Left ventricle myocardium superior (tissue), 1 donor: ENCODE measurements at regions not wholly inside any gene's neighbourhood (a gene's known extent, or its start where the extent isn't known, plus 50 kb on each side); places are given as distances from the start of the nearest gene placed in this dataset.
"Not testable (repeated sequence)": the region's sequence is repeated elsewhere in the genome, so short reads cannot be mapped to it uniquely, and the experiment has no call there.

Experiments
- ATAC-seq: fragments of 200-7000 bp; cut with Tn5 transposase; one replicate; pipeline ENCODE4 v1.9.1; 2020; ENCODE audit warnings: mild to moderate bottlenecking, moderate library complexity
- DNase-seq: peaks from one replicate; pipeline ENCODE4 v3.0.0-alpha.2; 2020
- intact Hi-C: fragments of 100-400 bp; cut with micrococcal nuclease; formaldehyde crosslinking; loops from one replicate; pipeline ENCODE4 v1.11.0; 2022
- donor health status: DM: no; HTN: yes; CAD: no; lungs with severe emphysema.

DNA sequence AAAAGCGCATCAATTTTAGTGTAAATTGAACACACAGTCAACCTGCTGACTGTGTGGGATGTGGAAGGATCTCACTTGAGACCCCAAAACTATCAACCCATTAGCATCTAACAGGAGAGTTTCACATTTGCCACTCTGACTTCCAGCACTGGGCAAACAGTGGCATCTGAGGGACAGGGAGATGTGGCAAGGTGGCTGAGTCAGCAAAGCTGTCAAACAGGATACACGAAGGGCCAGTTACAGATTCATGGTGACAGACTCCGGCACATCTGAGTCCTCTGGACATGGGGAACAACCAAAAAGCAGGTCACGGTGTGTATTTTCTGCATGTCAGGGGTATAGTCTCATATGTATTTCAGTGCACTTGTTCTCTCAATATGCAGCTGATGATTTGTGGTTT is 573.4 kb upstream of the PPP2R3A start:
- intact Hi-C loops = no loop called here
- DNase-seq (no peak), ATAC-seq (no peak)

DNA sequence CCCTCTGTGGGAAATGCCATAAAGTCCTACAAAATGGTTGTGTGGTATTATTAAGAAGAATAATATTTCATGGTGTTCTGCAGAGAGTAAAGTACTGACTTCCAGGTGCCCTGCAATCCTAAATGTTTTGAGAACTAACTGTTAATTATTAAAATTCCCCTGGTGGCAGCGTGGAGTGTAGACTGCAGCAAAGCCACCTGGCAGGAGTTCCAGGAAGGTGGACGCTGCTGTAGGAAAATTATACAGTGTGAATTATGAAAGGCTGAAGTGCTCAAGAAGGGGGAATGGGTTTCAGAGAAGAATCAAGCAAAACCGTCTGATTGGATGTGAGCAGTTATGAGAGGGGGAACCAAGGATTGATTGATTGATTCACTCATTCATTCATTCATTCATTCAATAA is 572.4 kb upstream of the PPP2R3A start:
- ATAC-seq = no peak
- intact Hi-C loops = no loop called here
- no peak for DNase-seq

DNA sequence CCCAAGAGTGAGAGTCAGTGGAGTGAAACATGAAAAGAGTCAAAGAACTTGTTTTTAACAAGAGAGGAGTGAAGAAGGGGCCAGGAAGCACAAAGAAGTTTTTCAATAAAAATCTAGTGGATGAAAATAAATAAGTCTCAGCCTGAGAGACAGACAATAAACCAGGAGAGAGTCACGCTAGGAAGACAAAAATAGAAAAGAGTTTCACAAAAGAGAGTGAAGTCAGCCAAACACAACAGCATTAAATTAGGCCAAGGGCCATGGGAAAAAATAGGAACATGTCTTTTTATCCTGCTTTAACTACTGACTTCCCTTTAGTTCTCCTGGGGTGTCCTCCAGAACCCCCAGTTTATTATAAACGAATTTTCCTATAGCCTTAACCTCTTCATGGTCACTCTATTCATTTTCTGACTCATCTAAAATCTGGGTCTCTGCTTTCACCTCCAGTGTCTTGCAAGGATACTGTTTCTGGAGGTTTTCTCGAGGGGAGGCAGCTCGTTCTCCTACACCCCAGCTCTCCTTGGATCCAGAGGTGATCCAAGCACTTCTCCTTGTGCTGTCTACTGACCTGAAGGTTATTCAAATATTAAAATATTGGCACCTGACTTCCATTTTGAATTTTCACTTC is 571.5 kb upstream of the PPP2R3A start:
- ATAC-seq (peak; percentile 41), DNase-seq (no peak)
- intact Hi-C loops = no loop called here

DNA sequence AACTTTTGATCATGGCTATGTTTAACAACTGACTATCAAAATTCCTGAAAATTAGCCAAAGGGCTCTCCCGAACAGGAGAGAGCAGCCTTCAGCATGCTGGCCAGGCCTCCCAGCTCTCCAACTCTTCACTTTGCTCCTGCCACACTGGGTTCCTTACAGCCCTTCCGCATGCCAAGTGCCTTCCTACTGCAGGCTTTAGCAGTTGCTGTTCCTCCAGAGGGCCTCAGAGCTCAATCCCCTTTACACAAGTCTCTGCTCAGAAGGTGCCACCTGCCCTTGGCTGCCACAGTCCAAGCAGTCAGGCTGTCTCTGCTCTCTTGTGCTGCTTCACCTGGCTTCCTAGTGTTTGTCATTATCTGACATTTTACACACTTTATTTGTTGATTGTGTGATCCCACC is 553.1 kb upstream of the PPP2R3A start:
- DNase-seq = no peak
- ATAC-seq = no peak
- intact Hi-C loops = no loop called here

DNA sequence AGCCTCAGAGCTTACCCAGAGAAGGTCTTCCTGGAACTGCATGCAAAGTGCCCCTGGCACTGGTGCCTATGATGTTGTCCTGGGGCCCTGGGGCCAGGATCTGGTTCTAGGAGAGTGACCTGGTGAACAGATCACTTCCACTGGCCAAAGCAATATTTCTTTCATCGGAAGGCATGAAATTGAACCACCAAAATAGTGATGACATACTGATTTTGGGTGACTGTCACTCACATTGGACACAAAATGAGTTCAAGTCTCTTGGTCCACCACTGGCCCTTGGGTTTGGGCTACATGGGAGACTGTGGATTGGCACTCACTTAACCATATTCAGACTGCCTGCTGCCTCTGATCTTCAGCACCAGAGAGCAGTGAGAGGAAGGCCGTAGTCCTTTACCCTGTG is 549.3 kb upstream of the PPP2R3A start:
- ATAC-seq (no peak), DNase-seq (no peak)
- intact Hi-C loops = no loop called here

DNA sequence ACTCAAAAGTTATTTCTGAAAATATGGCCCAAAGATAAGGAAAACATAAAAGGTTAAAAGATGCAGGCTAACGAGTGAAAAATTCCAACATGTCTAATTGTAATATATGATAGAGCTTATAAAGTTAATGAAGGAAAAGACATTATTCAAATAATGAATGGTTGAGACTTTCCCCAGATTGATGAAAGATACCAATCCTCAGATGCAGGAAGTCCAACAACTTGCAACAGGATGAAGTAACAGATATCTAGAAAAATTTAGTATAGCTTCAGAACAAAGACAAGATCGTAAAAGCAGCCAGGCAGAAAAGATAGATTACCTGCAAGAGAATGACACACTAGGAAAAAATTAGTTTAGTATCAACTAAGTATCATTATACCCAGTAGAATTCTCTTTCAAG is 546.4 kb upstream of the PPP2R3A start:
- intact Hi-C loops = no loop called here
- no peak for ATAC-seq
- no peak for DNase-seq

DNA sequence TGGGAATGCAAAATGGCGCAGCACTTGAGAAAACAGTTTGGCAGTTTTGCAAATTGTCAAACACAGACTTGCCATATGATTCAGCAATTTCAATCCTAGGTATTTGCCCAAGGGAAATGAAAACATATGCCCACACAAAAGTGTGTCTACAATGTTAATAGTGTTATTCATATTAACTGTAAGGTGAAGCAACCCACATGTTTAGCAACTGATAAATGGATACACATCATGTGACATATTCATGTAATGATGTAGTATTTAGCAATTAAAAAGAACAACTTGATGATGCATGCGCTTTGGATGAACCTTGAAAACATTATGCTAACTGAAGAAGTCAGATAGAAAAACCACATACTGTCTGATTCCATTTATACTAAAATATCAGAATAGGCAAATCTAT is 539.0 kb upstream of the PPP2R3A start:
- ATAC-seq (no peak), DNase-seq (no peak)
- intact Hi-C loops = no loop called here

DNA sequence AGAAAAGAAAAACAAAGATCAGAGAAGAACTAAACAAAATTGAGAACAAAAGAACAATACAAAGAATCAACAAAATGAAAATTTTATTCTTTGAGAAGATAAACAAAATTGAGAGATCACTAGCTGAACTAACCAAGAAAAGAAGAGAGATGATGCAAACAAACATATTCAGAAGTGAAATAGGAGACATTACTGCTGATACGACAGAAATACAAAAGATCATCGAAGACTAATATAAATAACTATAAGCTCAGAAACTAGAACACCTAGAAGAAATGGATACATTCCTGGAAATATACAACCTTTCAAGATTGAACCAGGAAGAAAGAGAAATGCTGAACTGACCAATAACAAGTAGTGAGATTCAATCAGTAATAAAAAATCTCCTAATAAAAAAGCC is 533.1 kb upstream of the PPP2R3A start:
- intact Hi-C loops = no loop called here
- DNase-seq (no peak), ATAC-seq (no peak)

DNA sequence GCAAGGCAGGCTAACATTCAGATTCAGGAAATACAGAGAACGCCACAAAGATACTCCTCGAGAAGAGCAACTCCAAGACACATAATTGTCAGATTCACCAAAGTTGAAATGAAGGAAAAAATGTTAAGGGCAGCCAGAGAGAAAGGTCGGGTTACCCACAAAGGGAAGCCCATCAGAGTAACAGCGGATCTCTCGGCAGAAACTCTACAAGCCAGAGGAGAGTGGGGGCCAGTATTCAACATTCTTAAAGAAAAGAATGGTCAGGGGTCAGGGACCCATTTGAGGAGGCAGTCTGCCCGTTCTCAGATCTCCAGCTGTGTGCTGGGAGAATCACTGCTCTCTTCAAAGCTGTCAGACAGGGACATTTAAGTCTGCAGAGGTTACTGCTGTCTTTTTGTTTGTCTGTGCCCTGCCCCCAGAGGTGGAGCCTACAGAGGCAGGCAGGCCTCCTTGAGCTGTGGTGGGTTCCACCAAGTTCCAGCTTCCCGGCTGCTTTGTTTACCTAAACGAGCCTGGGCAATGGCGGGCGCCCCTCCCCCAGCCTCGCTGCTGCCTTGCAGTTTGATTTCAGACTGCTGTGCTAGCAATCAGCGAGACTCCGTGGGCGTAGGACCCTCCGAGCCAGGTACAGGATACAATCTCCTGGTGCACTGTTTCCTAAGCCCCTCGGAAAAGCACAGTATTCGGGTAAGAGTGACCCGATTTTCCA is 526.5 kb upstream of the PPP2R3A start:
- DNase-seq, ATAC-seq, intact Hi-C loops: not testable (repeated sequence)

DNA sequence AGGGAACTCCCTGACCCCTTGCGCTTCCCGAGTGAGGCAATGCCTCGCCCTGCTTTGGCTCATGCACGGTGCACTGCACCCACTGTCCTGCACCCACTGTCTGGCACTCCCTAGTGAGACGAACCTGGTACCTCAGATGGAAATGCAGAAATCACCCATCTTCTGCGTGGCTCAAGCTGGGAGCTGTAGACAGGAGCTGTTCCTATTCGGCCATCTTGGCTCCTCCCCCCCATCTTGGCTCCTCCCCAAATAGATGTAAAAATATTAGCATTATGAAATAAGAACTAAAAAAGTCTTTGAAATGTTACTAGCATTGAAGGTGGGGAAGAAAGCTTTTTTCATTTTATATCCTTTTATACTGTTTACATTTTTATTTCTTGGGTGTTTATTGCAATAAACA is 525.9 kb upstream of the PPP2R3A start:
- DNase-seq, intact Hi-C loops, ATAC-seq: not testable (repeated sequence)

DNA sequence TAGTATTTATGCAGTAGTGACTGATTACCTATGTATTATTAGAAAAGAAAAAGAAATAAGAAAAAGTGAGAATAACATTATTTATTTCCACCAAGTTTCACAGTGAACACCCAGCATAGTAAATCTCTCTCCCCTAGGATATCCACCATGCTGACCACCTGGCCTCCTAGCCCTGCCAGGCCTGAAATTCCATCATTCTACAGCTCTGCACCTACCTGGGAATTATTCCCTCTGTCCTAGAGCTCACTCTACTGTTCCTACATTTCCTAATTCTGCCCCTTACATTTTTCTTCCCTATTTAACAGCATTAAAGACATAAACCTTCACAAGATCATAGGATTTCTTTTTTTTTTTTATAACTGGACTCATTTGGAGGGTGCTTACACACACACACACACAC is 525.3 kb upstream of the PPP2R3A start:
- ATAC-seq (no peak), DNase-seq (no peak)
- intact Hi-C loops = no loop called here

DNA sequence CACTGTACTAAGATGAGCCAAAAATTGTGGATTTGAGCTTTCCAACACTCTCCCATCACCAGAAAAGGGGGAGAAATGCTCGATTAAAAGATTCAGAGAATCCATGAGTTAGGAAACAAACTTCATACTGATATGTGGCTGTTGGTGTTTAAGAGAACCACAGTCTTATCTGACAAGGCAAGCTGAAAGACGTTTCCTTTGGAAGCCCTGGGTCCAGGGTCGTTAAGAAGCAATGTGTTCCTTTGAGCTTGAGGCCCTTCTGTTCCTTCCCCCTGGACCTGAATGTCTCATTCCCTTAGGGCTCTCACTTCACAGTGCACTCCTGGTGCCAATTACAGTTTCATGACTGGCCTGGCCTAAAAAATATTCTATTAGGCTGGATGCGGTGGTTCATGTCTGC is 524.8 kb upstream of the PPP2R3A start:
- intact Hi-C loops = no loop called here
- ATAC-seq (no peak), DNase-seq (no peak)

DNA sequence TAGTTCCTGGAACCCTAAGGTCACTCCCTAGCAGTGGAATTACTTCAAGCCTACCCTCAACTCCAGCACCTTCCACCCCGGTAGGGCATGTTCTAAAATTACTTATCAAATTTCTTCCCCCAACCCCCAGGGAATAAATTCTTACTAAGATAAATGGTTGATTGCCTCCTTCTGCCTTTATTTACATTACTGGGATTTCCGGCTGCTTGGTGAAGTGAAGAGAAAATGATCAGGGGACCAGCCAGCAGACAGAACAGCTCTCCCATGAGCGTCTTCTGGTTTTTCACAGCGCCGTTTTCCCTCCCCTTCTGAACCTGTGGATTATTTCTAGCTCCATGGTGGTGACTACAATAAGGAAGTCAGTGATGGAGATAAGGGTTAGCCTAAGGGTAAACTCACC is 521.5 kb upstream of the PPP2R3A start:
- ATAC-seq (no peak), DNase-seq (no peak)
- intact Hi-C loops = no loop called here

DNA sequence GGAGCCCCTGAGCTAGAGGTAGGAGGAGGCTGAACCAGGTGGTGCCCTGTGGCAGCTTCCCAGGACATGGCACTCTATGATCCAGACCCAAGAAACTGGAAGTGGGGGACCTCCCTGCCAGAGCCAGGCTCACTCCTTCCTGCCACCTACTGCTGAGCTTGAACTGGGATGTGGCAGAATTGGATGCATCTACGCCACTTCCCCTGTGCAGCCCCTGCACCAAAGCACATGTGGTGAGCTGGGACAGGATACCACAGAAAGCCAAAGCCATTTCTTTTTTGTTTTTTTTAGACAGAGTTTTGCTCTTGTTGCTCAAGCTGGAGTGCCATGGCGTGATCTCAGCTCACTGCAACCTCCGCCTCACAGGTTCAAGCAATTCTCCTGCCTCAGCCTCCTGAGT is 518.0 kb upstream of the PPP2R3A start:
- intact Hi-C loops = no loop called here
- DNase-seq (no peak), ATAC-seq (no peak)

DNA sequence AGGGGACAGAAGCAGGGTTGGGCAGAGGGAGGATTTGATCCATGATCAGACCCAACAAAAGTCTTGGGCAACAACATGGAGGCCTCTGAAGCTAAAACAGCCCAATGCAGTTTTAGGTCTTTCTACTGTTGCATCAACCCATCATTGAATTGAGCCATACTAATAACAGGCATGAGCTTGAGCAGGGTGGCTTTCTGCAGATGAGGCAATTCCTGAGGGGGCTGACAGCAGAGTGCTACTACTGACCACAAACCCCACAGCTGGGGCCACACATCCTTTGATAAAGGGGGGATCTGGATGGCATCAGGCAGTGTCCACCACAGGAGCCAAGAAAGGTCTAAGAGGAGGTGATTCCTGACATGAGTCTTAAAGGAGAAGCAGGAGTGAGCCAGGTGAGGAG is 517.0 kb upstream of the PPP2R3A start:
- DNase-seq (no peak), ATAC-seq (no peak)
- intact Hi-C loops = no loop called here

DNA sequence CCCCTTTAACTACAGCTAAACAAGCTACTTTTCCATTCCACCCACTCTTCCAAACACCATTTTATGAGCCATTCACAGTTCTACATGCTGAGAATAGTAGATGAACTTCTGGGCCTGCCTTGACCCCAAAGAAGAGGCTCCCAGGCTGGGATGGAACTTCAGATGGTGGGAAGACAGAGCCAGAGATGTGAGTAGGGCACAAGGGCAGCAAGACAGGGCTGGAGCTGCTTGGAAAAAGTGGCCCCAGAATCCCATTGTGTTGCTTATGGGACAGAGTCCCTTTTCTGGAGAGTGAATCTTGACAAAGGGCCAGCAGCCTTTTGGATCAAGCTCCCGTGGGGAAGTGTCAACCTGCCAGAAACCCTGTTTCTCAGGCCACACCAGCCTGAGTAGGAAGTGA is 516.5 kb upstream of the PPP2R3A start:
- no peak for ATAC-seq

DNA sequence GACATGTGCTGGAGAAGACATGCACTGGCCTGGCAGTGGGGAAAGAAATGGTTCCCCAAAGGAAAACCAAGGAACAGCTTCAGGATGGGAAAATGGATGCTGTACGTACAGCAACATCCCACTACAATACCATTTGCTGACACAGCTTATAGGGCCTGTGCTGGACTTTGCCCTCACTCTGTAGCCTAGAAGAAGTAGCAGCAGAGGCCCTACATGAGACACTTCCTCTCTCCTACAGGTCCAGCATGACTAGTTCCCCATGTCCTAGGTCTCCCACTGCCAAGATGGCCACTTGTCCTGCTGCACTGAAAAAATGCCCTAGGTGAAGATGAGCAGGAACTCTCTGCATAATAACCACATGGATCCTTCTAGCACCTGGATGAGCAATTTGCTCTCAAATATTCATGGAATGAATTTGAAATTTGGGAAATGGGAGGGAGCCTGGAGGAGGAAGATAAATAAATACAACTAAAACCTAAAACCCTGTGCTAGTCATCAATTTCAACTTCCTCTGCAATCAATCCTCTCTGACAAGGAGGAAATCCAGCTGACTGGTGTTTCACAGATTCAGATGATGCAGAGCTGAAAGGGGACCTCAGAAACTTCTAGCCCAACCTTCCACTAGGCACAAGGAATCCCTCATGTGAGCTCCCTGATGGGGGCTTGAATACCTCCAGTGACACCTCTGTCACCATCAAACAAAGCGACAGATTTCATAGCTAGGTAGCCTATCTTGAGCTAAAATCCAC is 514.3 kb upstream of the PPP2R3A start:
- intact Hi-C loops = no loop called here

More for the DNA sequence above, 516.5 kb upstream of the PPP2R3A start:
- no peak for DNase-seq
- intact Hi-C loops = no loop called here

DNA sequence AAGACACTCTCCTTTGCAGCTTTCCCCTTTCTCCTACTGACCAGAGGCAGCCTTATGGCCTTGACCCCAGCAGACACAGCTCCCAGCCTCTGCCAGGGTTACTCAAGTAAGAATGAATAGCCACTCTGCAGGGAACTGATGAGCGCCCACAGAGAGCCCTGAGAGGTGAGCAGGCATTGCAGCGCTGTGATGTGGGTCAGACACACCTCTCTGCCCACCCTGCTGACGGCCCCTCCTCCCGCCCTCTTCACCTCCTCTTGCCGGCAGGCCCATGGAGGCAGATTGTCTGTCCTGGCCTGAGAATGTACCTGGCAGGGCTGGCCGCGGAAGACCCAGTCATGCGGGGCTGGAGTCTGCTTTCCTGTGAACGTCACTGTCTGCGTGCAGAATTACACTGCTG is 512.6 kb upstream of the PPP2R3A start:
- DNase-seq (no peak), ATAC-seq (no peak)
- intact Hi-C loops = no loop called here

More for the DNA sequence above, 514.3 kb upstream of the PPP2R3A start:
- no peak for ATAC-seq
- DNase-seq = no peak

DNA sequence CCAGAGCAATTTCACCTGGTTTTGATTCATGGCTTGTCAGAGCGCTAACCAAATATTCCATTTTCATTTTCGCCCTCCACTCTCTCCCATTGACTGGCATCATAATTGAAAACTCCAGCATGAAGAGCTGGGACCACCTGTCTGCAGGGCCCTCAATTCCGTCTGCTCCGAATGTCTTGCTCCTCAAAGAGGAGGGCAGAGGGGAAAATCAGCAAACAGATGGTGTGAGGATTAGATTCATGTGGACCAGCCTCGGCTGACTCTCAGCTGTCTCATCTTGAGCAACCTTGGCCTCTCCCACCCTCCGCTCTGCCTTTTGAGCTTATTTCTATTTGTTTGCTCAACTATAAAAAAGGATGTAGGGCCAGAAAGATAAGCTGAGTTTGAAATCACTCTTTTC is 512.2 kb upstream of the PPP2R3A start:
- DNase-seq (no peak), ATAC-seq (no peak)
- intact Hi-C loops = no loop called here

DNA sequence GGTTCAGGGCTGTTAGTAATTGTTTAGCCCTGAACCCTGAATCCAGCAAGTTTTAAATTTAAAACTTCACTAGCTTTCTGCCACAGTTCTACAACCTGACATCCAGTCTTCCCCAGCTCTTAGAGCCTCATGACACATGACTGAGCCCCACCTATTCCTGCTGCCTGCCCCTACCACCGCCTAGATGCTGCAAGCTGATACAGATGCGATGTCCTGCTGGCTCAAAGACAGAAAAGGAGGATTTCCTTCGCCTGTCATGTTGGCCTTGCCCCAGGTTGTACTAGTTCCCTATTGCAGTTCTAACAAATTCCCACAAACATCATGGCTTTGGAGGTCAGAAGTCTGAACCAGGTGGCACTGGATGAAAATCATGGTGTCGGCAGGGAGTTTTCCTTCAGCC is 510.6 kb upstream of the PPP2R3A start:
- ATAC-seq = no peak
- intact Hi-C loops = no loop called here

More for the DNA sequence above, 510.6 kb upstream of the PPP2R3A start:
- DNase-seq = no peak
